SU-DHL-6 (cell line): ENCODE measurements at regions not wholly inside any gene's neighbourhood (a gene's known extent, or its start where the extent isn't known, plus 50 kb on each side); places are given as distances from the start of the nearest gene placed in this dataset.

Source experiments
- H2AFZ ChIP-seq: fragments of 200-600 bp; sonication (generic); 2 replicates; pipeline ENCODE4 v1.6.1; 2014; ENCODE audit warnings: low read depth, mild to moderate bottlenecking, moderate library complexity, mixed read lengths, antibody characterized with exemption, low read length; ENCODE audit not compliant: severe bottlenecking
- H3F3A ChIP-seq: fragments of 200-600 bp; shearing (Covaris generic); 2 replicates; pipeline ENCODE4 v1.6.0; 2016; ENCODE audit warnings: antibody characterized with exemption, mild to moderate bottlenecking; ENCODE audit not compliant: insufficient read depth
- H3K27ac ChIP-seq: fragments of 200-600 bp; sonication (generic); 2 replicates; pipeline ENCODE4 v1.5.1; 2016; ENCODE audit warnings: low read depth, mild to moderate bottlenecking, low read length, moderate library complexity, mixed read lengths
- H3K27me3 ChIP-seq: fragments of 200-600 bp; sonication (generic), shearing (Covaris generic); 2 replicates; pipeline ENCODE4 v1.6.0; 2014; ENCODE audit warnings: mild to moderate bottlenecking, low read length
- H3K36me3 ChIP-seq: fragments of 200-600 bp; sonication (generic); 2 replicates; pipeline ENCODE4 v1.6.1; 2014; ENCODE audit warnings: mild to moderate bottlenecking, low read length, mixed read lengths
- H3K4me2 ChIP-seq: fragments of 300-600, 200-600 bp; shearing (Covaris generic), sonication (generic); 2 replicates; pipeline ENCODE4 v1.6.0; 2014; ENCODE audit warnings: low read length, low read depth, mild to moderate bottlenecking; ENCODE audit not compliant: poor library complexity, severe bottlenecking
- H3K4me3 ChIP-seq: fragments of 200-600 bp; sonication (generic); 2 replicates; pipeline ENCODE4 v1.5.1; 2014; ENCODE audit warnings: antibody characterized with exemption, low read length, mild to moderate bottlenecking, mixed read lengths; ENCODE audit not compliant: insufficient read depth, poor library complexity, severe bottlenecking
- H3K79me2 ChIP-seq: fragments of 200-600 bp; sonication (generic); 2 replicates; pipeline ENCODE4 v1.6.1; 2014; ENCODE audit warnings: mild to moderate bottlenecking, low read length, moderate library complexity; ENCODE audit not compliant: insufficient read depth
- H3K9ac ChIP-seq: fragments of 200-600 bp; sonication (generic); 2 replicates; pipeline ENCODE4 v1.7.0; 2014; ENCODE audit warnings: mild to moderate bottlenecking, low read length
- H3K9me2 ChIP-seq: fragments of 200-600 bp; sonication (generic); replicated peaks from 2 replicates; pipeline ENCODE4 v1.6.1; 2014; ENCODE audit warnings: low read length; ENCODE audit not compliant: insufficient read depth
- H3K9me3 ChIP-seq: fragments of 200-600 bp; sonication (generic); 2 replicates; pipeline ENCODE4 v1.6.1; 2014; ENCODE audit warnings: low read length, mixed read lengths; ENCODE audit not compliant: insufficient read depth
- H4K20me1 ChIP-seq: fragments of 200-600 bp; sonication (generic); 2 replicates; pipeline ENCODE4 v1.6.1; 2014; ENCODE audit warnings: low read depth, mild to moderate bottlenecking, antibody characterized with exemption, low read length, moderate library complexity, mixed read lengths
- CTCF ChIP-seq: fragments of 200-600 bp; sonication (generic); IDR thresholded peaks from one replicate; pipeline ENCODE4 v1.5.1; 2017; ENCODE audit warnings: antibody characterized with exemption, mild to moderate bottlenecking, low read length, moderate library complexity; ENCODE audit not compliant: insufficient read depth, poor library complexity, severe bottlenecking
- EZH2phosphoT487 ChIP-seq: fragments of 200-600 bp; sonication (generic), shearing (Covaris generic); conservative IDR thresholded peaks from 2 replicates; pipeline ENCODE4 v1.6.1; 2018; ENCODE audit warnings: mild to moderate bottlenecking, antibody characterized with exemption, low read length, moderate library complexity, mixed read lengths

GRCh38 chr17:68771867-68772515 is 170.8 kb upstream of the FAM20A start:
- peak overlapping the region; percentile 16 for H3K4me2 ChIP-seq
- H3K27ac ChIP-seq: no peak overlapping the region
- peak; percentile 43 for TF ChIP-seq CTCF
- TF ChIP-seq EZH2phosphoT487: no peak
- no peaks in the 10 kb centered on the region for H3K79me2 ChIP-seq
- H2AFZ ChIP-seq: no peak overlapping the region
- H3K27me3 ChIP-seq: no peaks in the 10 kb centered on the region
- no peaks in the 10 kb centered on the region for H3K9me3 ChIP-seq
- H4K20me1 ChIP-seq: no peaks in the 10 kb centered on the region
- H3F3A ChIP-seq: no peaks in the 10 kb centered on the region
- H3K36me3 ChIP-seq: no peaks in the 10 kb centered on the region
- H3K4me3 ChIP-seq: no peak overlapping the region
- H3K9ac ChIP-seq: no peak overlapping the region
- no peaks in the 10 kb centered on the region for H3K9me2 ChIP-seq

GRCh38 chr17:68768804-68769203 is 167.6 kb upstream of the FAM20A start:
- no peak overlapping the region for H2AFZ ChIP-seq
- no peak overlapping the region for H3K9ac ChIP-seq
- no peaks in the 10 kb centered on the region for H3F3A ChIP-seq
- no peaks in the 10 kb centered on the region for H3K36me3 ChIP-seq
- H3K79me2 ChIP-seq: no peaks in the 10 kb centered on the region
- no peak overlapping the region for H3K4me3 ChIP-seq
- no peaks in the 10 kb centered on the region for H4K20me1 ChIP-seq
- no peak overlapping the region for H3K4me2 ChIP-seq
- no peaks in the 10 kb centered on the region for H3K9me2 ChIP-seq
- H3K27me3 ChIP-seq: no peaks in the 10 kb centered on the region
- no peak overlapping the region for H3K27ac ChIP-seq
- no peaks in the 10 kb centered on the region for H3K9me3 ChIP-seq
- TF ChIP-seq EZH2phosphoT487: no peak
- no peak for TF ChIP-seq CTCF

- Histone ChIP-seq H3K79me2 (no peaks in the 10 kb centered on the region), H2AFZ (no peak overlapping the region), H3K4me3 (no peak overlapping the region), H3K9ac (no peak overlapping the region), H3K9me3 (no peaks in the 10 kb centered on the region), H3K27ac (no peak overlapping the region), H3K36me3 (no peaks in the 10 kb centered on the region), H3K4me2 (no peak overlapping the region), H4K20me1 (no peaks in the 10 kb centered on the region), H3K27me3 (no peaks in the 10 kb centered on the region), H3F3A (no peaks in the 10 kb centered on the region), H3K9me2 (no peaks in the 10 kb centered on the region)
- TF ChIP-seq EZH2phosphoT487: no peak
These were observed 165.5 kb upstream of the FAM20A start for GRCh38 chr17:68766640-68767039.

- TF ChIP-seq EZH2phosphoT487: no peak
- no peak for TF ChIP-seq CTCF
- Histone ChIP-seq H3K9me2 (no peaks in the 10 kb centered on the region), H4K20me1 (no peaks in the 10 kb centered on the region), H3K9me3 (no peaks in the 10 kb centered on the region), H3K79me2 (no peaks in the 10 kb centered on the region), H3K27me3 (no peaks in the 10 kb centered on the region), H3K4me3 (no peak overlapping the region), H3K36me3 (no peaks in the 10 kb centered on the region), H3K4me2 (no peak overlapping the region), H3K27ac (no peak overlapping the region), H2AFZ (no peak overlapping the region), H3F3A (no peaks in the 10 kb centered on the region), H3K9ac (no peak overlapping the region)
These were observed 162.4 kb upstream of the FAM20A start for GRCh38 chr17:68763562-68763961.
